A673 (cell line): ENCODE measurements at regions not wholly inside any gene's neighbourhood (a gene's known extent, or its start where the extent isn't known, plus 50 kb on each side); places are given as distances from the start of the nearest gene placed in this dataset.

ENCODE experiments used
- CTCF ChIP-seq: fragments of 300-800, 200-600 bp; sonication (generic); conservative IDR thresholded peaks from 2 replicates; pipeline ENCODE4 v1.5.1; 2017; ENCODE audit warnings: low read depth, mild to moderate bottlenecking, antibody characterized with exemption, low read length, moderate library complexity, mixed read lengths
- EZH2 ChIP-seq: fragments of 200-600 bp; sonication (generic); IDR thresholded peaks from 2 replicates; pipeline ENCODE4 v1.6.1; 2017; ENCODE audit warnings: borderline replicate concordance, low read depth, mild to moderate bottlenecking, mixed read lengths, antibody characterized with exemption, low read length; ENCODE audit not compliant: poor library complexity, severe bottlenecking

DNA sequence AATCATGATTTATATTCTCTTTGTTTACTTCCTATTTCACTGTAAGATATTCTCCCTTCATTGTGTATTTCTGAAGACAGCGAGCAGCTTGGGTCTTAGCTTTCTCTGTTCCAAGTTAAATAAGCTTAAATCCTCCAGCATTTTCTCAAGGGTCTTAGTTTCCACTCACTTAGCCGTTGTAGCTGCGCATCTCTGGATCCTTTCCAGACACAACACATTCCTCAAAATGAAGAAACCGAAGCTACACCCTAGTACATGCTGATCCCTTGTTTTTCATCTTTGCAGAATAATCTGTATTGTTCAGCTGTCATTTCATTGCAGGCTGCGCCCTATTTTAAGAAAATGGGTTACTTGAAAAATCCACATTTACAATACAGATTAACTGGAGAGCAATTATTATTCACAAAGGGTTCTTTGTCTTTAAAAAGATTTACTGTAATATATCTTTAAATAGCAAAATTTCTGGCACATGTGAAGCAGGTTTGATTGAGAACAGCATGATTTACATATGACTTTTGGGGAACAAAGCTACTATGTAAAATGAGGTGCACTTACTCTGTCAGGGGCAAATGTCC lies 375.8 kb downstream of the QKI start:
- no peak for TF ChIP-seq CTCF
- no peak for TF ChIP-seq EZH2
